Fibroblast of the aortic adventitia (primary cell): ENCODE measurements at regions not wholly inside any gene's neighbourhood (a gene's known extent, or its start where the extent isn't known, plus 50 kb on each side); places are given as distances from the start of the nearest gene placed in this dataset.

ENCODE experiments used
- DNase-seq: peaks from one replicate; pipeline ENCODE4 v3.0.0-alpha.2; 2010; ENCODE audit warnings: low read depth
- H3K4me3 ChIP-seq: 2 replicates; pipeline ENCODE4 v1.5.1; 2011; ENCODE audit warnings: low read depth, mild to moderate bottlenecking, control low read depth, low read length, moderate library complexity
- TF ChIP-seq, protein P1 (sequence below): IDR thresholded peaks from 2 replicates; pipeline ENCODE4 v1.5.1; 2011; ENCODE audit warnings: mild to moderate bottlenecking, low read length, control low read depth, inconsistent platforms; ENCODE audit not compliant: insufficient read depth

DNA sequence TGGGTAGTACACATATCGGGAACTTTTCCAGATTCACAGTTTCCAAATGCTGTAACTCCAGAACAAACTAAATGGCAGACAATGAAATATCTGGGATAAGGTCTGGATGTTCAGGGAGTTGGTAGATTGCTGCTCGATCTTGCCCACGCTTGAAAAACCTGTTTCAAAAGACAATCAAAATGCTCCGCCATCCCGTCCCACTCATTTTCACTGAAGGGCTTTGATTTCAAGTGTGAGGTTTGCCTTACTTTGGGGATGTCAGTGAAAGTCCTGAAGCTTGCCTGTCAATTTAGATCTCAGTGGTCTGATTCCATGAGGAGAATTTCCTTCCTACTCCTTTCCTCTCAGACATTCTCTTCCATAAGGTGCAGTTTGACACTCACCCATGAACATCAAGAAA, 236.3 kb upstream of the KCNK2 start:
- TF ChIP-seq, protein P1, sequence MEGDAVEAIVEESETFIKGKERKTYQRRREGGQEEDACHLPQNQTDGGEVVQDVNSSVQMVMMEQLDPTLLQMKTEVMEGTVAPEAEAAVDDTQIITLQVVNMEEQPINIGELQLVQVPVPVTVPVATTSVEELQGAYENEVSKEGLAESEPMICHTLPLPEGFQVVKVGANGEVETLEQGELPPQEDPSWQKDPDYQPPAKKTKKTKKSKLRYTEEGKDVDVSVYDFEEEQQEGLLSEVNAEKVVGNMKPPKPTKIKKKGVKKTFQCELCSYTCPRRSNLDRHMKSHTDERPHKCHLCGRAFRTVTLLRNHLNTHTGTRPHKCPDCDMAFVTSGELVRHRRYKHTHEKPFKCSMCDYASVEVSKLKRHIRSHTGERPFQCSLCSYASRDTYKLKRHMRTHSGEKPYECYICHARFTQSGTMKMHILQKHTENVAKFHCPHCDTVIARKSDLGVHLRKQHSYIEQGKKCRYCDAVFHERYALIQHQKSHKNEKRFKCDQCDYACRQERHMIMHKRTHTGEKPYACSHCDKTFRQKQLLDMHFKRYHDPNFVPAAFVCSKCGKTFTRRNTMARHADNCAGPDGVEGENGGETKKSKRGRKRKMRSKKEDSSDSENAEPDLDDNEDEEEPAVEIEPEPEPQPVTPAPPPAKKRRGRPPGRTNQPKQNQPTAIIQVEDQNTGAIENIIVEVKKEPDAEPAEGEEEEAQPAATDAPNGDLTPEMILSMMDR, result no peak
- H3K4me3 ChIP-seq, result no peak overlapping the region
- no peak for DNase-seq

DNA sequence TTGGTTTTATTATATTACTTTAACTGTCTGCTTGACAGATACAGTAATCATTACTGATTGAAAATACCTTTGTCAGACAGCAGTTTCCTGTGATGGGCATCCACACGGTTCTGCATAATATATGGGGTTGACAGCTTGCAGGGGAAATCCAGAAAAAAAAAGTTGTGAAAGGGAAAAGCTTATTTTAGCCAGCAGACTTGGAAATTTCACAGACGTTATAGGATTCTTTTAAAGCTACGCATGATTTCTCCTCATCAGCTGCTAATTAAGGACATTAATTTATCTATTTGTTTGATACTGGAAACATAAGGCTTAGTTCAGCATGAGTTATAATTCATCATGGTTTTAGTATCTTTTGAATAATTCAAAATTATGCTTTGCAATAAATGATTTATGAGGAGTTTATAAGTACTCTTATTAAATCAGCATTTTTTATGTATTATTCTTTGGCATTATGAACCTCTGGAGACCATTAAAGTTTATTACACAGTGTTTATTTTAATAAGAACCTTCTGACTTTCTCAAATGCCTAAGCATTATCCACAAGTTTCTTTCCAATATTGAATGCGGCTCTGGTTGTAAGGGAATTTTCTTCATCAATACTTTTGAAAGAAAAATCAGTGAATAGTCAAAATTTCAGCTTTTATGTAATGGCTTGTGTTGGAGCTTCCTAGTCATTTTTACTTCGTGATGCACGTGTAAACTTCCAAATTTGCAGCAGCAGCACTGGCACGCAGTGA, 235.3 kb upstream of the KCNK2 start:
- no peak overlapping the region for H3K4me3 ChIP-seq
- TF ChIP-seq, protein P1, result no peak
- DNase-seq, result no peak

DNA sequence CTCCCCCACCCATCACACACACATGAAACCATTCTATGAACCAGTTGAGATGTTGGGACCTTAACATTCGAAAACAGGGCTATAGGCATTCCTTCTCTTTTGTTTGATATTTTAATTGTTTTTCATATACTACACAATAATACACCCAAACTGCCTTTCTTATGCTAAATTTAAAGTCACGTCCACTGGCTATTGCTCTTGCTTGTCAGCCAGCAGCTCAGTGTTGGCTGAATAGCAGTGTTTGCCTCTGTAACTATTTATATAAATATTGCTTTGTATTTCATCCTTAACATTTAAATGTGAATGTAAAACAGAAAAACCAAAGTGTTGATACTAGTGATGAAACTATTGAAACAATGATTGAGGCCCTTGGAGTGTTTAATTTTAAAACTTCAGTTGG, 234.4 kb upstream of the KCNK2 start:
- no peak for DNase-seq
- no peak overlapping the region for H3K4me3 ChIP-seq
- TF ChIP-seq, protein P1, result no peak

DNA sequence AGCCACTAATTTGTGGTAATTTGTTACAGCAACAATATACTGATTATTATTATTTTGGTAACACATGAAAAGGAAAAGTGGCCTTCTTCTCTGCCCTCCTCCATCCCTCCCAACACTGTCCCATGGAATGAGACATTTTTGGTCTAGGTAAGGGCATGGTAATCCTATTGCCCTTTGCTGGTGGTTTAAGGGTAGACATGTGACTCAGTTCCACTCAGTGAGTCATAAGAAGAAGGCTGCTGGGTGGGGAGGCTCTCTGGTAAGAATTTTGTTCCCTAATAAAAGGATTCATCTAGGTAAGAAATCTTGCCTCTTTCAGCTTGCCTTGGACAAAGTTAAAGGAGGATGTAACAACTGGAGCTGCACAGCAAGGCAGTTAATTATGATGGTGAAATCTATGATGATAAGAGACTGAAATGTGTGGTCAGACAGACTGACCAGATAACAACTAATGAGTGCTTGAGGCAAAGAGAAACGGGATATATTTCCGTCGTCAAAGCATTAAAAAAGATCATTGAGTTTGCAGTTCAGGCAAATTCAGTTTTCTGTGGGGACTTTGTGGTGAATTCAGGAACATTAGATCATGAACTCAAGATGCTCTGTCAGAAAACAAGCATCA, 232.0 kb upstream of the KCNK2 start:
- no peak for DNase-seq
- H3K4me3 ChIP-seq, result no peak overlapping the region
- TF ChIP-seq, protein P1, result no peak

DNA sequence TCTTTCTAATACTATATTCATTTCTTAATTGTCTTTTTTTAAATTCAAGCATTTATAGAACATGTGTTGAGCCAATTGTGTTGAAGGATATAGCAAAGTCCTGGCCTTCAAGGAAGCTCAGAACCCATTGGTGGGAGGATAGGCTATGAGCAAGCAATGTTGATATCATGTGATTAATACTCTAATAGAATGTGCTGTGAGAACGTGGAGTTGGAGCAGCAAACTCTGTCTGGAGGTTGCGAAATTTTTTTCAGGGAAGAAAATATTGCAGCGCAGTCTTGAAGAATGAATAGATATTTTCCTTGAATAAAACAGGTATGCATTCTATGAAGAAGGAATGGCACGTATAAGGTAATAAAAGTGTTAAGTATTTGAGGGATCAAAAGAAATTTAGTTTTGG, 229.2 kb upstream of the KCNK2 start:
- H3K4me3 ChIP-seq, result no peak overlapping the region
- no peak for DNase-seq
- TF ChIP-seq, protein P1, result no peak

DNA sequence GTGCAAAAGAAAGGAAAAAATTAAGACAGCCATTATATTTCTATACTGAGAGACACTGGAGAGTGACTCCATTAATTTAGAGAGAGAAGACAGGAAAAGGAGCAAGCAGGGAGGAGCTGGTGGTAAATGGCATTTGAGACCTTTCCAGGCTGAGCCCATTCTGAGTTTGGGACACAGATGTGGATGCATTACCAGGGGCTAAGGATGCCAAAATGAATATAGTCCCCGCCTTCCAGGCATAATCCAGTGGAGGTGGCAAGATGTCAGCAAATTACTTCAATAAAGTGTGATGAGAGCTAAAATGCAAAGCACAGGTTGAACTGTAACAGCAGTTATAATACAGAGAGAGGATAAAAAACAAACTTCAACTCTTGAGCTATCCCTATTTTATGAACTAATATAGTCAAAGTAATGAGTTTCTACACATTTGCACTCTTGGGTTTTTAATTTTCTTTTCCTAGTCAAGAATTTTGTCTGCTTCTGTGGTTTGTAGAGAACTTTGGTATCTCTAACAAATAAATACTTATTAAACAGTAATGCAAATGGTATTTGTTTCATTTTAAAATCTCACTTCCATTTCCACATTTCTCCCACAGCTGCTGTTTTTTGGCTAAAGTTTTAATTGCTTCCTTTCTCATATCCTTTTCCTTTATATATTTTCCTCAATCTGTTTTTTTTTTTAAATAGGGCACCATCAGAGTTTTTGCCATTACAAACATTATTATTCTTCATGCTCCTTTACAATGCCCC, 228.2 kb upstream of the KCNK2 start:
- peak; percentile 34 for DNase-seq
- no peak overlapping the region for H3K4me3 ChIP-seq
- TF ChIP-seq, protein P1, result no peak
